IPS DF 19.7 (cell line): ENCODE measurements at regions not wholly inside any gene's neighbourhood (a gene's known extent, or its start where the extent isn't known, plus 50 kb on each side); places are given as distances from the start of the nearest gene placed in this dataset.

ENCODE experiments used
- DNase-seq: peaks from one replicate; pipeline ENCODE4 v3.0.0-alpha.2; 2013; ENCODE audit warnings: low read depth, low spot score

DNA sequence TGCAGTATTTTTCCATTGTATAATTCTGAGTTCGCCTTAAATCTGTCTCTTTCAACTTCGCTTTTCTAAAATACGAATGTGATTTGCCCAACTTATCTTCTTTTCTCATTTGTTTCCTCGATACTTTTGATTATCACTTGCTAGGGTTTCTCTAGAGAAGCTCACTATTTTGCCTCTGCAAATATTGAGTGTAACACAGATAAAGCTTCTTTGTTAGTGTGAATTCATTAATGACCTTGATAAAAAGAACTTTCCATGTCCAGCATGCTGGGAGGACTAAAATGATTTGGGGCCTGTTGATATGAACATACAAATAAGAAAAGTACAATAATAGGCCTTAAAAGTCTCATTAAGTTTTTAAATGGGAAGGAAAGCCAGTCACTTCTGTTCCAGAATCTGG, 303.3 kb downstream of the MAP2K6 start:
- DNase-seq = no peak

GRCh38 chr17:69719474-69720048, 305.1 kb downstream of the MAP2K6 start:
- DNase-seq = no peak

DNA sequence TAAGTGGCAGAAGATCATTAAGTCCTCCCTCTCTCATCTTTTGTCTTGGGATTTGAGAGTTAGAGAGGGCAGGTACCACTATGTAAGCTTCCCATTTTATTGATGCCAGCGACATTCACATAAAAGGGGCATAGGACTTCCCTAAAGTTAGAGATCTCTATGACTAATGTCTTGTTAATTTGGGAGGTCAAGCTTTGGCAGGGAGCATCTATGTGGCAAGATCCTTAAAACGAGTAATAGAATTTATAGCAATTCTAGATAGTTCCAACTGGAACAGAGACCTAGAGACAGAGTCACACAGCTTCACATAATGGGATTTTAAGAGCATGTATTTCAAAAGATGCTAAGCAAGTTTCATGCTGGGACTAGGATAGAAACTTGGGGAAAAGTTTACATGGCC, 308.0 kb downstream of the MAP2K6 start:
- no peak for DNase-seq

DNA sequence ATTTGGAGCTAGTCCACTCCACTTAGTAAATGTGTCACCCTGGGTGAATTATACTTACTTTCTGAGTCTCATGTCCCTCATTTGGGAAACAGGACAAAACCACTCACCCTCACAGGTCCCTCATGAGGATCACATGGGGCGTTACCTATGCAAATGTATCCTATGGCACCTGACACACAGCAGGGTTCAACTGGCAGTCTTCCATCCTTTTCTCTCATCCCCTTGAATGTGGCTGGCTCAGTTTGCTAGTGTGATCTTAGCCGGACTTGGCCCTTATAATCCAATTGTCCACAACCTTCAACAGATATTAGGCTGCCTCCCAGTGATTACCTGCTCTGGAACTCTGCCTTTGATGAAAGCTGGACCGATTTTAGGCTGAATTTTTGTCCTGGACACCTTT, 308.8 kb downstream of the MAP2K6 start:
- DNase-seq = no peak

- DNase-seq = no peak
Measured at GRCh38 chr17:69723741-69724140, 309.2 kb downstream of the MAP2K6 start.

DNA sequence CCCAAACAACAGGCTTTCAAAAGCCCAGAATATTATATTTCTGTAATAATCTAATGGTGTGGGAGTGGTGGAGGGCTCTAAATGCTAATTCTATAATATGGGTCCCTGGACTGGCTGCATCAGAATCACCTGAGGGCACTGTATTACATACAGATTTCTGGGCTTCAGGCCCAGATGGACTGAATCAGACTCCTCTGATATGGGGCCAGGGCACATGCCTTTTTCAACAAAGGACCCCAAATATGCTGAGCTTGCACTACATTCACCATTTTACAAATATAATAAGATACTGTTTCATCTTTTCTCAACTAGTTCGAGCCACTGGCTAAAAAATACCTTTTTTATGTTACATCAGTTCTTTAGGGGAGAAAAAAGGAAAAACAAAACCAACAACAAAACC, 309.7 kb downstream of the MAP2K6 start:
- DNase-seq = no peak

GRCh38 chr17:69725146-69725545, 310.6 kb downstream of the MAP2K6 start:
- no peak for DNase-seq

DNA sequence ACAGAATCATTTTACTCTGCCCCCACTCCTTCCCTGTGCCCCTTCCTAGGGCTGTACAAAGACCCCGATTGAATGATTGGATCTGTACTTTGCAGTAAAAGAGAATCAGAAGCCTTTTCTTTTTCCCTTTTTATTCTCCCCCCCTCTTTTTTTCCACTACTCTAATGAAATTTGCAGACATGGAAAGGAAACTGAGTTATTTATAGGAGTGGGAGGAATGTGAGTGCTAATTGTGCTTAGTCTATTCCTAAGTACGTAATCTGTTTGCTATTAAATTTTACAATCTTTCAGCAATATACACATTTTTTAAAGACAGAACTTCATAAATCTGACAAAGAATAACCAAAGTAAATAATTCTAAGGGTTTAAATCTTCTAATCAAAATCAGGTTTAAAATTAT, 314.3 kb downstream of the MAP2K6 start:
- DNase-seq = no peak

DNA sequence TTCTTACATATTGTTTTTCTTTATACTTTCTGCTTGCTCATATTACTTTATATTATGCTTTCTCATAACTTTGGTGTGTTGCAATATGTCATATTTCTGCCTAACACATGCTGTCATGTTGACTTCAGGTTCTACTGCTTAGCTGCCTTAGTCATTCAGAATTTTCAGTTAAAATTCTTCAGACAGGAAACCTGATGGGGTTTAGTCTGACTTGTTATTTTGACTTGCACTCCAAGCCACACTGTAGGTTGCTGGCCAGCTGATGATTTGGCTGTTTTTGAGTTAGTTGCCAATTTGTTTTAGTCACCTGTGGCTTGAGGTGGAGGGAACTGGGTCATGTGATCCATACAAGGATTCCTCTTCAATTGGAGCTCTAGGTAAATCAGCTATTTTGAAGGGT, 315.4 kb downstream of the MAP2K6 start:
- no peak for DNase-seq

- no peak for DNase-seq
Measured at GRCh38 chr17:69732272-69732918, 317.9 kb downstream of the MAP2K6 start.

- no peak for DNase-seq
Measured at GRCh38 chr17:69733171-69734012, 318.9 kb downstream of the MAP2K6 start.

DNA sequence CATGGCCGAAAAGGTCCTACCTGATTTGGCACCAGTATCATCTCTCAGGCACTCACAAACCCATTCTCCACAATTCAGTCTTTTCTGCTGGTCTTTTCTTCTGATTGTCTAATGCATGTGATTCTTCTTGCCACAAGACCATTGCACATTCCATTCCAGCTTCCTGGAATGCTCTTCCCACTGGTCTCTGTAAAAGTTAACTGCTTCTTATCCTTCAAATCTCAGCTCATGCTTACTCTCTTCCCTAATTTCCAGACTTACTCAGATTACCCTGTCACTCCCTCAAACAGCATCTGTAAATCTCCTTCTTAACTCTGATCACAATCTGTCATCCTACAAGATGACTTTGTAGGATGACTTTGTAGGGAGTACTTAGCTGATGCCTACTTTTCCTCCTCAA, 320.2 kb downstream of the MAP2K6 start:
- no peak for DNase-seq

DNA sequence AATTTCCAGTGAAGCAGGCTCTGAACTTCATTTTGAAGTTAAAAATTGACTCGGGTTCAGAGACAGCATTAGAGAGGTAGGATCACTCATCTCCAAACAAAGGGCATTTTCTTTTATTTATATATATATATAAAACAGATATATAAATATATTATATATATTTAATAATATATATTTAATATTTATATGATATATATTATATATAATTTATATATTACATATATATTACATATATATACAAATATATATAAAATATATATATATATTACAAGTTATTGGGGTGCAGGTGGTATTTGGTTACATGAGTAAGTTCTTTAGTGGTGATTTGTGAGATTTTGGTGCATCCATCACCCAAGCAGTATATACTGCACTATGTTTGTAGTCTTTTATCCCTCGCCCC, 320.8 kb downstream of the MAP2K6 start:
- DNase-seq = no peak

DNA sequence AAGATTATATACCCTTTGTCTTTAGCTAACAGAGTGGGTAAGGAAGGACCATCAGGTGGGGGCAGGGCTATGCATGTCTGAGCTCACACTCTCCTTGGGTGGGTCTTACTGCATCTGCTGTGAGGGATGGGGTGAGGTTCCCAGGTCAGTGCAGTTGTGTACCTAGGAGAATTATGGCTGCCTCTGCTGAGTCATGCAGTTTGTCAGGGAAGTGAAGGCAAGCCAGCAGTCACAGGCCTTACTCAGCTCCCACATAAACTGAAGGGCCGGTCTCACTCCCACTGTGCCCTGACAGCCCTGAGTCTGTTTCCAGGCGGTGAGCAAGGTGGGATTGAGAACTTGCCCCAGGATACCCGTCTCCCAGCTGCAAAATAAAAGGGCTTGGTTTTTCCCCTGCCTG, 328.6 kb downstream of the MAP2K6 start:
- no peak for DNase-seq

DNA sequence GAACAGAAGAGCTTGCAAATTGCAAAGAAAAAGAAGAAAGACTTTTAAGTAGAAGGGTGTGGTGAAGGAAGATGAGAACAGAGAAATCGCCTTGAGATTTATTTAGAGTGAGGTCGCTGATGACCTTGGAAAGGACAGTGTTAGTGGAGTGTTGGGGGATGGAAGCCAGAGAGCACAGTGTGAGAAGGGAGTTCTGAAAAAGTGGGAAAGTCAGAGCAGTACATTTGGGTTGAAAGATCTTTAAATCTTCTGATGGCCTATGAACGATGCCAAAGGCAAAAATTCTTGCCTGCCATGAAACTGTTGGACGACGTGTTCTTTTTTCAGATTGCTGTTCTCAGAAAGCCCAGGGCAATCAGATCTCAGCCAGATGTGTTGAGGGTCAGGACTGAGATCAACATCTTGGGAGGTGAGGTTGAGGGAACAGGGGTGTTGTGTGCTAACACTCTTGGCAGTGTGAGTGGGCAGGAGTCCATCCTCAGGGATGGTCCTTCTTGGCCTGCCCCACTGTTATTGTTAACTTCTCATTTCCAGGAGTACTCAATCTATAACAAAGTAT, 330.1 kb downstream of the MAP2K6 start:
- no peak for DNase-seq

- DNase-seq = no peak
Measured at GRCh38 chr17:69749911-69750310, 325.1 kb upstream of the KCNJ16 start.

- no peak for DNase-seq
Measured at GRCh38 chr17:69757688-69758430, 317.2 kb upstream of the KCNJ16 start.

- DNase-seq = no peak
Measured at GRCh38 chr17:69760562-69760961, 314.5 kb upstream of the KCNJ16 start.

GRCh38 chr17:69761011-69761410, 314.0 kb upstream of the KCNJ16 start:
- no peak for DNase-seq

DNA sequence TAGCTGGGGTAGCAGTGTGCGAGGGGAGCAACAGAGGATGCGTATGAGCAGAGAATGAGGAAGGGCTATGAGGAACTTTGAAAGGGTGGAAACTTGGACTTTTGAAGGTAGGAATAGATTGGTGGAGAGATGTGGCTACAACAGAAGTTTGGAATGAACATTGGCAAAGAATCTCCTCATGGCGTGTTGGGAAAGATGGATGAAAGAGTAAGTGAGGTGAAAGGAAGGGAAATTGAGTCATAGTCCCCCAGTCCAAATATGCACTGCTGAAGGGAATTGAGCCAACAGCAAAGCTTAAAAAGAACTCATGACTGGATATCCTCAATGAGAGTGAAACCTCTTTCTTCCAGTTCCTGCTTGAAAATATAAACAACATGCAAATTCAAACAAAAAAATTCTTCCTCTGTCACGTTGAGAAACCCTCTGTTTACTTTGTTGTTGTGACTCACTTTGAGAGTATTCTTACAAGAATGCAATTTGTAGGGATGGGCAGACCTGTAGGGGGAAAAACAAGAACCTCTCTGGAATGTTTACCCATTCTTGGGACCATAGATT, 313.2 kb upstream of the KCNJ16 start:
- peak; percentile 5 for DNase-seq

GRCh38 chr17:69762359-69762758, 312.7 kb upstream of the KCNJ16 start:
- DNase-seq = no peak

DNA sequence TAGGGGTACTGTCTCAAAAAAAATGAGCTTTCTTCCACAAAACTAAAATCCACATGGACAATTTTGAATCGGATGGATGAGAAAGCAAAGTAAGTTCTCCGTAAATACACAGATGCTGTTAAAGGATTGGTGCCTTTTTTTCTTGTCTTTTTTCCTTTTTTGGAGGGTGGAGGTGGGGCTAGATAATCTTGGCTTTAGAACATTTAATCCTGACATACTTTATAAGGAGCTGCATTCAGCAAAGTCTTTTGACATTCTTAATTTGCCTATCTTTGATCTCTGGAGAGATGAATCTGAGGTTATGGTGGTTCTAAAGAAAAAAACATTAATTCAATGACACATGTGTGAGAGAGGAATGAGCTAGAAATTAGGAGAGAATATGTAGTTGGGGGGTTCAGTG, 312.3 kb upstream of the KCNJ16 start:
- DNase-seq = no peak
